ENCODE measurements at regions not wholly inside any gene's neighbourhood (a gene's known extent, or its start where the extent isn't known, plus 50 kb on each side); places are given as distances from the start of the nearest gene placed in this dataset.

DNA sequence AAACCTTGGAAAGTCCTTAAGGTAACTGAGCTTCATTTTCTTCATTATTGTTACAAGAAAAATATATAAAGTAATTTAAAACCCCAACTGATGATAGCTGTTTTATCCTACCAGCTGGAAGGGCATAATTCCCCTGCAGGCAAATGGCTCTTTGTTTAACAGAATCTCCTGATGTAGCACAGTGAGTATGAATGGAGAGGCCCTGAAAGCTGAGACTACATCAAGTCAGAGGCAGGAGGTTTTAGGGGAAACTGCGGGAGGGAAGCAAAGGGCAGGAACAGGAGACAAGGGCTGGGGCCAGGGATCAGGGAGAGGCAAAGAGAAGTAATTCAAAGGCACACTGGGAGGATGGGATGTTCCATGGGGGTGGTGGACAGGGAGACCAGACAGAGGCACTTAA is 119.0 kb upstream of the LRFN2 start:
- ATAC-seq, result peak; percentile 65
- peaks cover 4% of the 10 kb centered on the region for H3K9me3 Mint-ChIP-seq

DNA sequence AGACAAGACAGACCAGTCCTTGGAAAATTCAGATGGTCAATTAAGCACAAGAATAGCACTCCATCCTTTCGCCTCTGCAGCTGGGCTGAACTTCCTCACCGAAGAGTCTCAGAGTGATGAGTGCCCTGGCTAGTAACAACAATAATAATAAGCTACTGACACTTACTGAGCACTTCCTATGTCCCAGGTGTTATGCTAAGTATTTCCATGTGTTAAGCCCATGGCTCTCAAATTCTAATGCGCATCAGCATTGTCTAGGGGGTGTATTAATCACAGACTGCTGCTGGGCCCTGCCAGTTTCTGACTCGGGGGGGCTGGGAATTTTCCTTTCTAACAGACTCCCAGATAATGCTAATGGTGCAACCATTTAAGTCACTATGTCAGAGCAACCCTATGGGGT is 118.2 kb upstream of the LRFN2 start:
- POLR2A ChIA-PET, result interaction anchor here (0.6 to 1.1 kb wide), 2 partner anchors 9 to 427 kb away, joined by 4 read pairs; no protein-coding TSS in a partner anchor
- Mint-ChIP-seq H3K36me3 (no peaks in the 10 kb centered on the region; the same call in 1 of the 2 replicates), H3K27me3 (ENCODE audit: low read depth) (peaks cover 3% of the 10 kb centered on the region; the same call in 1 of the 2 replicates), H3K27ac (no peak overlapping the region), H3K4me1 (peaks cover 18% of the 10 kb centered on the region), H3K4me3 (no peak overlapping the region), H3K9me3 (peaks cover 4% of the 10 kb centered on the region)
- DNase-seq (ENCODE audit: low spot score), result no peak
- ATAC-seq, result no peak
- CTCF ChIA-PET, result interaction anchor here (0.7 to 1.4 kb wide), 7 partner anchors 10 to 142 kb away, joined by 3 to 5 read pairs (median 3); partner anchors contain the start of gene LRFN2
- TF ChIP-seq IRF2 (CRISPR knock-in tag; IDR thresholded peaks at IDR 0.05; ENCODE audit: borderline replicate concordance, low read depth), result no peak
- TF ChIP-seq ELF4 (CRISPR knock-in tag; IDR thresholded peaks at IDR 0.05; ENCODE audit: low read depth), result no peak
- TF ChIP-seq FOXK1 (CRISPR knock-in tag; IDR thresholded peaks at IDR 0.05), result no peak
- TF ChIP-seq ETV6 (CRISPR knock-in tag; IDR thresholded peaks at IDR 0.05), result no peak
- no peak for TF ChIP-seq ZNF423 (CRISPR knock-in tag; IDR thresholded peaks at IDR 0.05)
- no peak for TF ChIP-seq ZNF219 (CRISPR knock-in tag; IDR thresholded peaks at IDR 0.05; ENCODE audit: borderline replicate concordance)
- TF ChIP-seq ZNF138 (CRISPR knock-in tag; conservative IDR thresholded peaks at IDR 0.05), result no peak
- TF ChIP-seq ZNF263 (CRISPR knock-in tag; IDR thresholded peaks at IDR 0.05; ENCODE audit: low read depth), result no peak
- no peak for TF ChIP-seq ATF1 (CRISPR knock-in tag; IDR thresholded peaks at IDR 0.05)
- no peak for TF ChIP-seq CREB1 (CRISPR knock-in tag; IDR thresholded peaks at IDR 0.05)
- no peak for TF ChIP-seq KAT7 (CRISPR knock-in tag; IDR thresholded peaks at IDR 0.05; ENCODE audit: borderline replicate concordance)
- TF ChIP-seq, protein P1, sequence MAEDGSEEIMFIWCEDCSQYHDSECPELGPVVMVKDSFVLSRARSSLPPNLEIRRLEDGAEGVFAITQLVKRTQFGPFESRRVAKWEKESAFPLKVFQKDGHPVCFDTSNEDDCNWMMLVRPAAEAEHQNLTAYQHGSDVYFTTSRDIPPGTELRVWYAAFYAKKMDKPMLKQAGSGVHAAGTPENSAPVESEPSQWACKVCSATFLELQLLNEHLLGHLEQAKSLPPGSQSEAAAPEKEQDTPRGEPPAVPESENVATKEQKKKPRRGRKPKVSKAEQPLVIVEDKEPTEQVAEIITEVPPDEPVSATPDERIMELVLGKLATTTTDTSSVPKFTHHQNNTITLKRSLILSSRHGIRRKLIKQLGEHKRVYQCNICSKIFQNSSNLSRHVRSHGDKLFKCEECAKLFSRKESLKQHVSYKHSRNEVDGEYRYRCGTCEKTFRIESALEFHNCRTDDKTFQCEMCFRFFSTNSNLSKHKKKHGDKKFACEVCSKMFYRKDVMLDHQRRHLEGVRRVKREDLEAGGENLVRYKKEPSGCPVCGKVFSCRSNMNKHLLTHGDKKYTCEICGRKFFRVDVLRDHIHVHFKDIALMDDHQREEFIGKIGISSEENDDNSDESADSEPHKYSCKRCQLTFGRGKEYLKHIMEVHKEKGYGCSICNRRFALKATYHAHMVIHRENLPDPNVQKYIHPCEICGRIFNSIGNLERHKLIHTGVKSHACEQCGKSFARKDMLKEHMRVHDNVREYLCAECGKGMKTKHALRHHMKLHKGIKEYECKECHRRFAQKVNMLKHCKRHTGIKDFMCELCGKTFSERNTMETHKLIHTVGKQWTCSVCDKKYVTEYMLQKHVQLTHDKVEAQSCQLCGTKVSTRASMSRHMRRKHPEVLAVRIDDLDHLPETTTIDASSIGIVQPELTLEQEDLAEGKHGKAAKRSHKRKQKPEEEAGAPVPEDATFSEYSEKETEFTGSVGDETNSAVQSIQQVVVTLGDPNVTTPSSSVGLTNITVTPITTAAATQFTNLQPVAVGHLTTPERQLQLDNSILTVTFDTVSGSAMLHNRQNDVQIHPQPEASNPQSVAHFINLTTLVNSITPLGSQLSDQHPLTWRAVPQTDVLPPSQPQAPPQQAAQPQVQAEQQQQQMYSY (CRISPR knock-in tag; IDR thresholded peaks at IDR 0.05), result no peak
- TF ChIP-seq, protein P2, sequence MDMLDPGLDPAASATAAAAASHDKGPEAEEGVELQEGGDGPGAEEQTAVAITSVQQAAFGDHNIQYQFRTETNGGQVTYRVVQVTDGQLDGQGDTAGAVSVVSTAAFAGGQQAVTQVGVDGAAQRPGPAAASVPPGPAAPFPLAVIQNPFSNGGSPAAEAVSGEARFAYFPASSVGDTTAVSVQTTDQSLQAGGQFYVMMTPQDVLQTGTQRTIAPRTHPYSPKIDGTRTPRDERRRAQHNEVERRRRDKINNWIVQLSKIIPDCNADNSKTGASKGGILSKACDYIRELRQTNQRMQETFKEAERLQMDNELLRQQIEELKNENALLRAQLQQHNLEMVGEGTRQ (CRISPR knock-in tag; IDR thresholded peaks at IDR 0.05), result no peak
- no peak for TF ChIP-seq ZBTB21 (CRISPR knock-in tag; IDR thresholded peaks at IDR 0.05; ENCODE audit: borderline replicate concordance)

More for the DNA sequence above, 119.0 kb upstream of the LRFN2 start:
- TF ChIP-seq, protein P3, sequence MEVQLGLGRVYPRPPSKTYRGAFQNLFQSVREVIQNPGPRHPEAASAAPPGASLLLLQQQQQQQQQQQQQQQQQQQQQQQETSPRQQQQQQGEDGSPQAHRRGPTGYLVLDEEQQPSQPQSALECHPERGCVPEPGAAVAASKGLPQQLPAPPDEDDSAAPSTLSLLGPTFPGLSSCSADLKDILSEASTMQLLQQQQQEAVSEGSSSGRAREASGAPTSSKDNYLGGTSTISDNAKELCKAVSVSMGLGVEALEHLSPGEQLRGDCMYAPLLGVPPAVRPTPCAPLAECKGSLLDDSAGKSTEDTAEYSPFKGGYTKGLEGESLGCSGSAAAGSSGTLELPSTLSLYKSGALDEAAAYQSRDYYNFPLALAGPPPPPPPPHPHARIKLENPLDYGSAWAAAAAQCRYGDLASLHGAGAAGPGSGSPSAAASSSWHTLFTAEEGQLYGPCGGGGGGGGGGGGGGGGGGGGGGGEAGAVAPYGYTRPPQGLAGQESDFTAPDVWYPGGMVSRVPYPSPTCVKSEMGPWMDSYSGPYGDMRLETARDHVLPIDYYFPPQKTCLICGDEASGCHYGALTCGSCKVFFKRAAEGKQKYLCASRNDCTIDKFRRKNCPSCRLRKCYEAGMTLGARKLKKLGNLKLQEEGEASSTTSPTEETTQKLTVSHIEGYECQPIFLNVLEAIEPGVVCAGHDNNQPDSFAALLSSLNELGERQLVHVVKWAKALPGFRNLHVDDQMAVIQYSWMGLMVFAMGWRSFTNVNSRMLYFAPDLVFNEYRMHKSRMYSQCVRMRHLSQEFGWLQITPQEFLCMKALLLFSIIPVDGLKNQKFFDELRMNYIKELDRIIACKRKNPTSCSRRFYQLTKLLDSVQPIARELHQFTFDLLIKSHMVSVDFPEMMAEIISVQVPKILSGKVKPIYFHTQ (CRISPR knock-in tag; IDR thresholded peaks at IDR 0.05), result no peak
- TF ChIP-seq, protein P4, sequence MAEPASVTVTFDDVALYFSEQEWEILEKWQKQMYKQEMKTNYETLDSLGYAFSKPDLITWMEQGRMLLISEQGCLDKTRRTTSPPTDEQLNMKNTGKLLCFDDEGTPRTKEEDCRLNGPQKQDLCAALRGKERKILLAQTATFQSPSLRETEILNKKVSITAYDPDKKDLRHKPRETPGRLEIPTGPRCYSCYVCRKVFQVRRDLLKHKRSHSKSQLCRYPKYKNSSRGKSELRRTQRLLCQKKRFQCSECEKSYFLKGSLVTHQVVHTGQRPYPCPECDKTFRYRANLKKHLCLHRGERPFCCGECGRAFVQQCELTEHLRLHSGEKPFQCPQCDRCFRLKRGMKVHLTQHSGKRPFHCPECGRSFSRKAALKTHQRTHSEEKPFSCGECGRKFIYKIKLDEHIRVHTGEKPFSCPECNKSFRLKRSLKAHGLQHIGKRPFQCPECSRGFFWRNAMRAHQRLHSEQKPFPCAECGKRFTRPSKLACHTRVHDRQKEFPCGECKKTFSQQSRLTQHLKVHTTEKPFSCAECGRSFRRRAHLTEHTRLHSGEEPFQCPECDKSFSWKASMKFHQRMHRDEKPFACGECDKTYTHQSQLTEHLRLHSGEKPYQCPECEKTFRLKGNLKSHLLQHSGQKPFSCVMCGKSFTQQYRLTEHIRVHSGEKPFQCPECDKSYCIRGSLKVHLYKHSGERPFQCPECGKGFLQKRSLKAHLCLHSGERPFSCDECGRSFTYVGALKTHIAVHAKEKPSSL (CRISPR knock-in tag; conservative IDR thresholded peaks at IDR 0.05), result no peak
- TF ChIP-seq, protein P1 (CRISPR knock-in tag; IDR thresholded peaks at IDR 0.05), result peak; percentile 66
- Mint-ChIP-seq H3K27ac (peak overlapping the region; percentile 28; the same call in 1 of the 2 replicates), H3K4me3 (no peak overlapping the region), H3K36me3 (no peaks in the 10 kb centered on the region; the same call in 1 of the 2 replicates), H3K4me1 (peaks cover 18% of the 10 kb centered on the region), H3K27me3 (ENCODE audit: low read depth) (peaks cover 3% of the 10 kb centered on the region; the same call in 1 of the 2 replicates)
- no peak for DNase-seq (ENCODE audit: low spot score)
- ChIA-PET POLR2A (interaction anchor here (0.6 to 1.1 kb wide), 2 partner anchors 10 to 428 kb away, joined by 4 read pairs; no protein-coding TSS in a partner anchor), CTCF (interaction anchor here (0.6 to 1.4 kb wide), 6 partner anchors 14 to 212 kb away, joined by 3 to 5 read pairs (median 4); partner anchors contain the start of gene LRFN2)
